Epithelial cell of esophagus (primary cell): ENCODE measurements at regions not wholly inside any gene's neighbourhood (a gene's known extent, or its start where the extent isn't known, plus 50 kb on each side); places are given as distances from the start of the nearest gene placed in this dataset.

Source experiments
- DNase-seq: peaks from one replicate; pipeline ENCODE4 v3.0.0; 2010; ENCODE audit warnings: low read depth
- H3K4me3 ChIP-seq: 2 replicates; pipeline ENCODE4 v1.5.1; 2011; ENCODE audit warnings: mild to moderate bottlenecking, low read length, control low read depth
- CTCF ChIP-seq: IDR thresholded peaks from 2 replicates; pipeline ENCODE4 v1.5.1; 2011; ENCODE audit warnings: low read depth, mild to moderate bottlenecking, low read length, control low read depth, inconsistent platforms; ENCODE audit not compliant: insufficient read depth; ENCODE audit errors: missing control alignments

DNA sequence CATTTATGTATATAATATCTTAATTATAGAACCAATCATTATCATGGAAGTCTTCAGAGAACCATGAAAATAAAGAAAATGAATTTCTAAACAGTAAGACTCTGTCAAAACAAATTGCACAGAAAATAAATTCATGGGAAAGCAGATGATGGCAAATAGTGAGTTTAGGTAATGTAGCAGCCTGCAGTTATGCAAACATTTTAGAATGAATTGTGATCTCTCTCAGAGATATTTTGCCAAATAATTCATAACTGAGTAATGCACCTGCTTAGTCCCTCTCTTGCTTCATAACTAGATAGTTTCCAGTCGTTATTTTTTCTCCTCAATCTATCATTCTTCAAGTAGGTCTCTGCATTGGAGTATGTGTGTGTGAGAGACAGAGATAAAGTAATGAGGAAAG lies 492.7 kb upstream of the THBS1 start:
- TF ChIP-seq CTCF: no peak
- DNase-seq: no peak
- no peak overlapping the region for H3K4me3 ChIP-seq

- H3K4me3 ChIP-seq: no peak overlapping the region
- DNase-seq: no peak
- TF ChIP-seq CTCF: no peak
Observed at GRCh38 chr15:39092354-39092753, 488.5 kb upstream of the THBS1 start.

DNA sequence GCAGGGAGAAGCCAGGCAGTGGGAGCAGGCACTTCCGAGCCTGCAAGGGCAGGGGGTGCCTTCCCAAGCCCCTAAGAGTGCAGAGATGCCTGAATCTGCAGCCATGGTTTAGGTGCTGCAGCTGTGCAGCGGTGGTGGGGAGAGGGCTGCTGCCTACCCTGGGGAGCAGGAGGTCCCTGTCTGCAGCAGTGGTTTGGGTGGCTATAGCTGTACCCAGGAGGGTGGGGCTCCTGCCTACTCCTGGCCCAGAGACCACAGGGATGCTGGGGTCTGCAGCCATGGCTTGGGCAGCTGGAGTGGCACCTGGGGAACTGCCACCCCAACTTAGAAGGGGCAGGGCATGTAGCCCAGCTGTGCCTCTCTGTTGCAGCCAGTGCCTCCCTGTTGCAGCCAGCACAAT lies 488.1 kb upstream of the THBS1 start:
- DNase-seq: no peak
- no peak overlapping the region for H3K4me3 ChIP-seq
- TF ChIP-seq CTCF: no peak

DNA sequence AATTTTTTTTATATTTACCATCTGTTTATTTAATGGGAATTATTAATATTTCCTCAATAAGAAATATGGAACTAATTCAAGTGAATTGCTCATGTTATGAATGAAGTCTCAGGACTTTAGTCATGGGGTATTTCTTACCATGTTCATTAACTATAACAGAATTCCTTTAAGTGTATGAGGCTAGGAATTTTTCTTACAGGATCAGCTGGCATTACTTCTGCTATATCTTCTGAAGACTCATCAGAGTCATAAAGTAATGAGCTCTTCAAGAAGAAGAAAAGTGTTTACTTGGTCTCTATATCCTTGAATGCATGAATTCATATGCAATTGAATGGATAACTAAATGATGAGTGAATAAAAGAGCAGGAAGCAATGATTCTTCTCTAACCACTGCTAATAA lies 486.8 kb upstream of the THBS1 start:
- no peak overlapping the region for H3K4me3 ChIP-seq
- DNase-seq: no peak
- no peak for TF ChIP-seq CTCF

- DNase-seq: peak; percentile 46
- no peak overlapping the region for H3K4me3 ChIP-seq
- no peak for TF ChIP-seq CTCF
Observed at GRCh38 chr15:39095218-39095879, 485.5 kb upstream of the THBS1 start.

GRCh38 chr15:39096608-39097205 lies 484.2 kb upstream of the THBS1 start:
- no peak for DNase-seq
- TF ChIP-seq CTCF: no peak
- no peak overlapping the region for H3K4me3 ChIP-seq

DNA sequence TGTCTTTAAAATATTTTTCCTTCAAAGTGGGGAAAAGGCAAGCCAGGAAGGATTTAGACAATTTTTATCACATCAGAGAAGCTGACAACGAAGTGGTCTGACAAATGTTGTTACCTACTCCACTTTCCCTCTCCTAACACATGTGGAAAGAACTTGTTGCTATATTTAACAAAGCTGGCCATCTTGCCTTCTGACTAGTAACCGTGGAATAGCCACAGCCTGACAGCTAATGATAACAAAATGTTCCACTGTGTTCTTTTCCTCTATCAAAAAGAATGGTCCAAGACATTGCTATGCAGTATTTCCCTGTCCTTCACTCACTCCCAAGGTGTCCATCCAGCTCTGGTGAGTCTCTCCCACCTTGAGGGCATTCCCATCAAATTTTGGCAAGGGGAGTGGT lies 481.4 kb upstream of the THBS1 start:
- TF ChIP-seq CTCF: no peak
- DNase-seq: no peak
- no peak overlapping the region for H3K4me3 ChIP-seq
